IMR-90 (cell line): ENCODE measurements at regions not wholly inside any gene's neighbourhood (a gene's known extent, or its start where the extent isn't known, plus 50 kb on each side); places are given as distances from the start of the nearest gene placed in this dataset.

Experiments used
- ATAC-seq: fragments of 200-7000 bp; cut with Tn5 transposase; 2 replicates; pipeline ENCODE4 v1.9.1; 2020; ENCODE audit warnings: low read depth, mild to moderate bottlenecking, moderate library complexity
- BruUV-seq: library from RNA; stranded (reverse); fragments of 400-500 nt; replicated peaks from 2 replicates; lab custom pipeline; 2021; lab: Mats Ljungman, UMichigan
- CTCF ChIA-PET: fragments of 300-600 bp; formaldehyde crosslinking; extraction: SDS; loops from one replicate; lab custom pipeline; 2021; ENCODE audit warnings: antibody characterized with exemption; lab: Yijun Ruan, JAX
- POLR2A ChIA-PET: fragments of 300-600 bp; sonication (Branson Sonifier 250); formaldehyde crosslinking; loops from one replicate; lab custom pipeline; 2022; ENCODE audit warnings: antibody characterized with exemption; ENCODE audit not compliant: unreplicated experiment; lab: Charles Lee
- DNase-seq: peaks from one replicate; pipeline ENCODE4 v3.0.0; 2013
- H2AFZ ChIP-seq: replicated peaks from 2 replicates; pipeline ENCODE3; 2013; ENCODE audit warnings: low read length, mild to moderate bottlenecking; ENCODE audit not compliant: poor library complexity
- H2AK5ac ChIP-seq: 2 replicates; pipeline ENCODE4 v1.6.1; 2013; ENCODE audit warnings: low read depth, low read length, inconsistent platforms
- H2AK9ac ChIP-seq: replicated peaks from 2 replicates; pipeline ENCODE3; 2013; ENCODE audit warnings: mild to moderate bottlenecking, low read depth, low read length, moderate library complexity; ENCODE audit not compliant: poor library complexity
- H2BK120ac ChIP-seq: 2 replicates; pipeline ENCODE4 v1.6.1; 2013; ENCODE audit warnings: low read depth, low read length, inconsistent platforms
- H2BK15ac ChIP-seq: 3 replicates; pipeline ENCODE4 v1.6.1; 2013; ENCODE audit warnings: low read depth, low read length, inconsistent platforms
- H2BK20ac ChIP-seq: 2 replicates; pipeline ENCODE4 v1.6.1; 2013; ENCODE audit warnings: low read depth, mild to moderate bottlenecking, inconsistent platforms, low read length, moderate library complexity
- H2BK5ac ChIP-seq: 2 replicates; pipeline ENCODE4 v1.6.1; 2013; ENCODE audit warnings: mild to moderate bottlenecking, low read depth, low read length, inconsistent platforms; ENCODE audit not compliant: poor library complexity, severe bottlenecking
- H3K14ac ChIP-seq: replicated peaks from 2 replicates; pipeline ENCODE4 v1.6.1; 2013; ENCODE audit warnings: low read depth, low read length, inconsistent platforms
- H3K18ac ChIP-seq: 2 replicates; pipeline ENCODE4 v1.6.1; 2013; ENCODE audit warnings: low read depth, low read length, control low read depth
- H3K23ac ChIP-seq: 2 replicates; pipeline ENCODE4 v1.6.1; 2013; ENCODE audit warnings: low read depth, low read length, inconsistent platforms
- H3K27ac ChIP-seq: 2 replicates; pipeline ENCODE4 v1.5.1; 2013; ENCODE audit warnings: mild to moderate bottlenecking, control low read depth, low read length; ENCODE audit not compliant: insufficient read depth
- H3K27me3 ChIP-seq: 2 replicates; pipeline ENCODE4 v1.6.1; 2013; ENCODE audit warnings: low read length; ENCODE audit not compliant: control insufficient read depth, insufficient read depth
- H3K36me3 ChIP-seq: 2 replicates; pipeline ENCODE4 v1.6.1; 2013; ENCODE audit warnings: low read length, mixed read lengths; ENCODE audit not compliant: control insufficient read depth, insufficient read depth
- H3K4ac ChIP-seq: 2 replicates; pipeline ENCODE4 v1.6.1; 2013; ENCODE audit warnings: low read depth, low read length, inconsistent platforms
- H3K4me1 ChIP-seq: 2 replicates; pipeline ENCODE4 v1.6.1; 2013; ENCODE audit warnings: low read length, mixed read lengths; ENCODE audit not compliant: control insufficient read depth, insufficient read depth
- H3K4me2 ChIP-seq: 2 replicates; pipeline ENCODE4 v1.6.1; 2013; ENCODE audit warnings: low read depth, mild to moderate bottlenecking, control low read depth, low read length, moderate library complexity
- H3K4me3 ChIP-seq: 2 replicates; pipeline ENCODE4 v1.5.1; 2013; ENCODE audit warnings: low read depth, mild to moderate bottlenecking, control low read depth, low read length, moderate library complexity; ENCODE audit not compliant: insufficient read depth
- H3K56ac ChIP-seq: 2 replicates; pipeline ENCODE4 v1.6.1; 2013; ENCODE audit warnings: low read length, inconsistent platforms; ENCODE audit not compliant: insufficient read depth; ENCODE audit errors: extremely low read depth
- H3K79me1 ChIP-seq, 2 experiments: 2 replicates each; pipeline ENCODE4 v1.6.1; 2013; ENCODE audit warnings: low read length in 2 of 2, inconsistent platforms in 1 of 2, low read depth in 1 of 2
- H3K9ac ChIP-seq: 2 replicates; pipeline ENCODE4 v1.6.1; 2013; ENCODE audit warnings: low read depth, low read length, control low read depth
- H3K9me1 ChIP-seq: 2 replicates; pipeline ENCODE4 v1.6.1; 2013; ENCODE audit warnings: low read length, inconsistent platforms; ENCODE audit not compliant: insufficient read depth
- H3K9me3 ChIP-seq: 2 replicates; pipeline ENCODE4 v1.6.1; 2013; ENCODE audit warnings: low read length; ENCODE audit not compliant: control insufficient read depth, insufficient read depth
- H4K20me1 ChIP-seq: 2 replicates; pipeline ENCODE4 v1.6.1; 2013; ENCODE audit warnings: low read length, inconsistent platforms; ENCODE audit not compliant: insufficient read depth
- H4K5ac ChIP-seq: 2 replicates; pipeline ENCODE4 v1.6.1; 2013; ENCODE audit warnings: mild to moderate bottlenecking, low read depth, low read length, control low read depth
- H4K8ac ChIP-seq, 2 experiments: 2 replicates each; pipeline ENCODE4 v1.6.1; 2013; ENCODE audit warnings: low read depth in 2 of 2, low read length in 2 of 2, control low read depth in 1 of 2, inconsistent platforms in 1 of 2
- H4K91ac ChIP-seq: 2 replicates; pipeline ENCODE4 v1.6.1; 2013; ENCODE audit warnings: low read depth, low read length, inconsistent platforms; ENCODE audit not compliant: insufficient read depth
- CEBPB ChIP-seq: IDR thresholded peaks from 2 replicates; pipeline ENCODE4 v1.6.1; 2012; ENCODE audit warnings: low read depth, low read length, improper control_type of control experiment
- CHD1 ChIP-seq: IDR thresholded peaks from 2 replicates; pipeline ENCODE4 v1.6.1; 2012; ENCODE audit warnings: low read depth, low read length, improper control_type of control experiment
- FOS ChIP-seq: fragments of 150-350 bp; IDR thresholded peaks from 2 replicates; pipeline ENCODE4 v1.6.1; 2016; ENCODE audit warnings: low read depth, low read length
- MAZ ChIP-seq: IDR thresholded peaks from 2 replicates; pipeline ENCODE4 v1.6.1; 2012; ENCODE audit warnings: low read depth, mild to moderate bottlenecking, low read length, improper control_type of control experiment, moderate library complexity, borderline replicate concordance
- MXI1 ChIP-seq: IDR thresholded peaks from 2 replicates; pipeline ENCODE4 v1.6.1; 2012; ENCODE audit warnings: low read depth, mild to moderate bottlenecking, low read length, moderate library complexity, borderline replicate concordance
- NFE2L2 ChIP-seq: fragments of 150-350 bp; IDR thresholded peaks from 2 replicates; pipeline ENCODE4 v1.6.1; 2016; ENCODE audit warnings: low read depth, mild to moderate bottlenecking, low read length
- RAD21 ChIP-seq: IDR thresholded peaks from 2 replicates; pipeline ENCODE4 v1.6.1; 2012; ENCODE audit warnings: low read length, improper control_type of control experiment
- SMC3 ChIP-seq: fragments of 150-350 bp; IDR thresholded peaks from 2 replicates; pipeline ENCODE4 v1.6.1; 2016; ENCODE audit warnings: low read depth, mild to moderate bottlenecking, antibody characterized with exemption, low read length, moderate library complexity
- WGBS, 2 experiments: methylation state at CpG; one replicate each; pipeline versions ENCODE4 v1.1.5 to v1.1.7; 2013; ENCODE audit warnings: missing lambda C conversion rate in 2 of 2; ENCODE audit not compliant: insufficient read length in 1 of 2; ENCODE audit errors: extremely low coverage in 2 of 2; 5-methylcytosine and 5-hydroxymethylcytosine counted together
- dilution Hi-C: fragments of 300-500 bp; cut with HindIII; formaldehyde crosslinking; loops from one replicate; pipeline ENCODE4 v1.14.3; 2018; ENCODE audit warnings: low sequenced_read_pairs; ENCODE audit not compliant: unreplicated experiment
- in situ Hi-C: fragments of 300-500 bp; cut with MboI; formaldehyde crosslinking; loops from 3 replicates; pipeline ENCODE4 v1.14.3; 2019; ENCODE audit warnings: low sequenced_read_pairs, inconsistent platforms, mixed read lengths
- intact Hi-C: fragments of 100-400 bp; cut with micrococcal nuclease; formaldehyde crosslinking; loops from 2 replicates; pipeline ENCODE4 v1.10.0; 2022
- TF ChIP-seq, protein P1 (sequence below): fragments of 150-350 bp; IDR thresholded peaks from 2 replicates; pipeline ENCODE4 v1.6.1; 2016; ENCODE audit warnings: low read depth, mild to moderate bottlenecking, low read length, moderate library complexity, borderline replicate concordance
- TF ChIP-seq, protein P2 (sequence below): fragments of 150-350 bp; IDR thresholded peaks from 2 replicates; pipeline ENCODE4 v1.6.1; 2017; ENCODE audit warnings: mild to moderate bottlenecking, antibody characterized with exemption, low read length, low read depth

DNA sequence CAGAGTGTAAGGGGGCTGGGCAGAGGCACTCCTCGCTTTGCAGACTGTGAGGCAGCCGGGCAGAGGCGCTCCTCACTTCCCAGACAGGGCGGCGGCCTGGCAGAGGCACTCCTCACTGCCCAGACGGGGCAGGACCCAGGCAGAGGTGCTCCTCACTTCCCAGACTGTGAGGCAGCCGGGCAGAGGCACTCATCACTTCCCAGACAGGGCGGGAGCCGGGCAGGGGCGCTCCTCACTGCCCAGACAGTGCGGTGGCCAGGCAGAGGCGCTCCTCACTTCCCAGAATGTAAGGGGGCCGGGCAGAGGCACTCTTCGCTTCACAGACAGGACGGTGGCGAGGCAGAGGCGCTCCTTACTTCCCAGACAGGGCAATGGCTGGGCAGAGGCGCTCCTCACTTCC lies 442.5 kb downstream of the SPATA31D1 start:
- no peak overlapping the region for H4K8ac ChIP-seq
- TF ChIP-seq MXI1, result no peak
- no peak for TF ChIP-seq NFE2L2
- TF ChIP-seq, protein P1, sequence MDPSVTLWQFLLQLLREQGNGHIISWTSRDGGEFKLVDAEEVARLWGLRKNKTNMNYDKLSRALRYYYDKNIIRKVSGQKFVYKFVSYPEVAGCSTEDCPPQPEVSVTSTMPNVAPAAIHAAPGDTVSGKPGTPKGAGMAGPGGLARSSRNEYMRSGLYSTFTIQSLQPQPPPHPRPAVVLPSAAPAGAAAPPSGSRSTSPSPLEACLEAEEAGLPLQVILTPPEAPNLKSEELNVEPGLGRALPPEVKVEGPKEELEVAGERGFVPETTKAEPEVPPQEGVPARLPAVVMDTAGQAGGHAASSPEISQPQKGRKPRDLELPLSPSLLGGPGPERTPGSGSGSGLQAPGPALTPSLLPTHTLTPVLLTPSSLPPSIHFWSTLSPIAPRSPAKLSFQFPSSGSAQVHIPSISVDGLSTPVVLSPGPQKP, result no peak
- TF ChIP-seq, protein P2, sequence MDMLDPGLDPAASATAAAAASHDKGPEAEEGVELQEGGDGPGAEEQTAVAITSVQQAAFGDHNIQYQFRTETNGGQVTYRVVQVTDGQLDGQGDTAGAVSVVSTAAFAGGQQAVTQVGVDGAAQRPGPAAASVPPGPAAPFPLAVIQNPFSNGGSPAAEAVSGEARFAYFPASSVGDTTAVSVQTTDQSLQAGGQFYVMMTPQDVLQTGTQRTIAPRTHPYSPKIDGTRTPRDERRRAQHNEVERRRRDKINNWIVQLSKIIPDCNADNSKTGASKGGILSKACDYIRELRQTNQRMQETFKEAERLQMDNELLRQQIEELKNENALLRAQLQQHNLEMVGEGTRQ, result no peak
- no peak for TF ChIP-seq CEBPB
- TF ChIP-seq MAZ, result no peak
- no peak for TF ChIP-seq FOS
- TF ChIP-seq SMC3, result no peak
- TF ChIP-seq CHD1, result no peak
- no peak for TF ChIP-seq RAD21
- no peak overlapping the region for H2BK5ac ChIP-seq
- no peaks in the 10 kb centered on the region for H3K27me3 ChIP-seq
- no peaks in the 10 kb centered on the region for H3K4me1 ChIP-seq
- intact Hi-C loops (no loop called here), in situ Hi-C loops (no loop called here), dilution Hi-C loops (no loop called here)
- CTCF ChIA-PET, result no interaction called here
- DNase-seq, result no peak
- H4K5ac ChIP-seq, result no peak overlapping the region
- BruUV-seq, result no TSS peak
- H3K14ac ChIP-seq, result no peak overlapping the region
- H2AFZ ChIP-seq, result no peak overlapping the region
- no peaks in the 10 kb centered on the region for H3K9me1 ChIP-seq
- no peak overlapping the region for H3K27ac ChIP-seq
- WGBS, 2 experiments, result 79% methylated on average over 6 of the region's 18 CpGs; no CpG with 5 or more reads in 1 of the 2 experiments
- H3K36me3 ChIP-seq, result no peaks in the 10 kb centered on the region
- H2BK15ac ChIP-seq, result no peak overlapping the region
- no peak for ATAC-seq
- H3K79me1 ChIP-seq, result no peaks in the 10 kb centered on the region
- H3K9ac ChIP-seq, result no peak overlapping the region
- H3K9me3 ChIP-seq, result peaks cover 8% of the 10 kb centered on the region
- no peak overlapping the region for H3K56ac ChIP-seq
- no peak overlapping the region for H3K23ac ChIP-seq
- H4K20me1 ChIP-seq, result no peaks in the 10 kb centered on the region
- H2BK120ac ChIP-seq, result no peak overlapping the region
- no peak overlapping the region for H2AK5ac ChIP-seq
- H3K4me2 ChIP-seq, result no peak overlapping the region
- no peak overlapping the region for H3K4ac ChIP-seq
- no peak overlapping the region for H3K18ac ChIP-seq
- no peak overlapping the region for H2AK9ac ChIP-seq
- no peak overlapping the region for H3K4me3 ChIP-seq
- POLR2A ChIA-PET, result no interaction called here
- H2BK20ac ChIP-seq, result no peak overlapping the region
- H4K91ac ChIP-seq, result no peak overlapping the region
